ENCODE measurements at regions not wholly inside any gene's neighbourhood (a gene's known extent, or its start where the extent isn't known, plus 50 kb on each side); places are given as distances from the start of the nearest gene placed in this dataset.
"Not testable (repeated sequence)": the region's sequence is repeated elsewhere in the genome, so short reads cannot be mapped to it uniquely, and the experiment has no call there.

GRCh38 chr6:27770724-27771123 lies 141.5 kb downstream of the OR2B2 start:
- DNase-seq, result no peak

GRCh38 chr6:27768556-27768955 lies 143.6 kb downstream of the OR2B2 start:
- DNase-seq, result no peak

GRCh38 chr6:27767851-27768250 lies 144.3 kb downstream of the OR2B2 start:
- DNase-seq, result no peak

DNA sequence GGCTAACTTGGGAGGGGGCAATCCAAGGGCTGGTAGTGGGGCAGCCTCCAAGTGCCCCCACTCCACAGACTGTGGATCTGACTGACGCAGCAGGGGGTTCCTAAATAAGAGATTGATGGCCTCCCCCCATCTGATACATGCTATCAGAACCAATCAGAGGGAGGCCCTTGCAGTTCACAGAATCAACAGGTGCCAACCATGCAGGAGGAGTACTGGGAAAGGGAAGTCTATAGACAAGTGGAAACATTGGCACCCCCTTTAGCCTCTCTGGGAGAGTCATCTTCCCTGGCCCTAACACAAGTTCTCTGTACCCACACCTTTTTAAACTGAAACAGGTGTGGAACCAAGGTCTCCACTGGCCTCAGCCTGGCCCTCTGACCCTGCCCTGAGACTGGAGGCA lies 145.8 kb downstream of the OR2B2 start:
- no peak for DNase-seq

GRCh38 chr6:27765028-27765590 lies 147.1 kb downstream of the OR2B2 start:
- DNase-seq, result no peak

GRCh38 chr6:27761391-27761790 lies 150.8 kb downstream of the OR2B2 start:
- no peak for DNase-seq

DNA sequence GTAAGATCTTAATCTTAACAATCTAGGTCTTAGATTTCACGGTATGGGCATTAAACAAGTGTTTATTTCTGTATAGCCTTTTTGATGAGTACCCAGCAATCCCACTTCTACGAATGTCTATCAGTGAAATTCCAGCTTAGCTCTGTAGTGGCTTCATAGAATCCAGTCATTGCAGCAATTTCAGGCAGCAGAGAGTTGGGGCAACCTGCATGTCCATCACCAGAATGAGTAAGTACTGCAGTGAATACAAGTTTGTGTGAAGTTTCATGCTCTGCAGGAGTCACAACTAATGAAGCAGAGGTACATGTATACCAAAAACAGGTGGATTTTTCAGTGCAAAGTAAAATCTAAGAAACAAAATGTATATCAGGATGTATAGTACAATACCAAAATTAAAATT lies 151.7 kb downstream of the OR2B2 start:
- DNase-seq, result no peak

GRCh38 chr6:27759930-27760329 lies 152.3 kb downstream of the OR2B2 start:
- no peak for DNase-seq

DNA sequence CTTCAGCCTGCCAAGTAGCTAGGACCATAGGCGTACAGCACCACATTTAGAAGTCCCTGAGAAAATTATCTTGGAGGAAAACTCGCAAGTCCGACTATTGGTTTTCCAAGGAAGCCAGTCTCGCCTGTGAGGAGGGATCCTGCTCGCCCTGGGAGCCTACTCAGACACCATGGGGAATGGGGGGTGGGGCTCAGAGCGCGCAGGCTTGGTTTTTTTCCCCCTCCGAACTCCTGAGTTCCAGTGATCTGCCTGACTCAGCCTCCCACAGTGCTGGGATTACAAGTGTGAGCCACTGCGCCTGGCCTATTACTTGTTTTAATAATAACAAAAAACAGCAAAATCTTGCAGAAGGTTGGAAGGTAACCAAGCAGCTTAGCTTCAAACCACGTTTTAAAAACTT lies 153.7 kb downstream of the OR2B2 start:
- no peak for DNase-seq

DNA sequence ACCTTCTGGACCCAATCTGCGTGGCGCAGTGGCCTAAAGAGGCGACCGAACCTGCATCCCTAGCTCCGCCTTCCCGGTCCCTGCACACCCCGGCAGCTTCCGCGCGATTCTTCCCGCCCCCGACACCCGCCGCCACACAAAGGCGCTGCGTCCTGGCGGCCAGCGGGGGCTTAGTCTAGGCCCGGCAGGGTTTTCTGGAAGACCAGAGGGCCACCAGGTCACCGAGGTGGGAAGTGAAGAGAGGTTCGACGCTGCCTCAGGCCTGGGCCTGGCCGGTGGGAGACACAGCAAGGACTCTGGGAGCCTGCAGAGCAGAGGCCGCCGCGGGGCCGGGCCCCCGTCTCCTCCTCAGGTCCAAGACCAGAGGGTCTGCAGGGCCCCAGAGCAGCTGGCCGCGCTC lies 154.9 kb downstream of the OR2B2 start:
- DNase-seq, result no peak

DNA sequence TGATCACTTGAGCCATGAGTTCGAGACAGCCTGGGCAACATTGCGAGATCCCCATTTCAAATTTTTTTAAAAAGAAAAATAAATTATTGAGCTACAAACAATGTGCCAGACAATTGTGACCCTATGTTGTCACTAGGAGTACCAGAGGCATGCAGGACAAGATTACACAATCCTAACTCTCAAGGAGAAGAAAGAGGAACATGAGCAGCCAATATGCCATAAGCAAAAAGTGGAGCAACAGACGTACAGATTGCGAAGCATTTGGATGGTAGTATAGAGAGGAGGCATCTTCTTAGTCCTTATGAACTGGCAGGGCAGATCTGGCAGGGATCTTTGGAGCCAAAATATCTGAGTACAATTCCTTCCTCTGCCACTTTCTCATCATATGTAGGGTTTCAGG lies 156.4 kb downstream of the OR2B2 start:
- DNase-seq, result peak; percentile 6 to 76

- DNase-seq, result no peak
Observed at GRCh38 chr6:27754408-27754782, 157.8 kb downstream of the OR2B2 start.

DNA sequence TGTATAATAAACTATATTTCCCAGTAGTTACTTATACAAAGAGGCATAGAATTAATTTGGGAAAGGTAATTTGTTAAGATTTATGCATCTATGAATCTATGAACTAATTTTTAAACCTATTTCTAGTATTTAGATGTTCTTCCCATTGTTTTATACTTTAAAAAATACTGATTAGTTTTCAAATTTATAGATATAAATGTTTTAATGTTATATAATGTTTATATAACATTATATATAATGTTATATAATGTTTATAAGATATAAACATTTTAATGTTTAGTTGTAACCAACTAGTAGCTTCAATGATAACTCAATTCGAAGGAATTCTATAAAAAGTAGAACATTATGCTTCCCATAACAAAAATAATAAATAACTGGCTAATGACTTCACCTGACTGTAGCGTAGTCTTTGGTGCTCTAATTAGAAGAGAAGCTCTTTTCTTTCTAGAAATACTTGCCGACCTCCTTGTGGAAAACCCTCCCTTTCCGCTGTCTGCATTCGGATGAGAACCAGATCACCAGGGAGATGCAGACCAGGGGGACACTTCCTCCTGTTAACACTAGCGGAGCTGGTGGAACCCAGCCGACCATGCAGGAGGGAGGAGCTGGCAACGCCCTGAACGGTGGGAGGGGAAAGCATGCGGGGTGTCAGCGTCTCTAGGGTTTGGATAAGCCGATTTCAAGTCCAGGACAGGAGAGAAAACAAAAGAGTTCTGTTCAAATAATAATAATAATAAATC lies 158.4 kb downstream of the OR2B2 start:
- peak; percentile 11 to 66 for DNase-seq

GRCh38 chr6:27752038-27752885 lies 159.9 kb downstream of the OR2B2 start:
- DNase-seq, result peak; percentile 10 to 78

GRCh38 chr6:27748661-27749060 lies 163.5 kb downstream of the OR2B2 start:
- DNase-seq, result no peak

GRCh38 chr6:27747637-27748036 lies 164.6 kb downstream of the OR2B2 start:
- no peak for DNase-seq

GRCh38 chr6:27746860-27747259 lies 165.3 kb downstream of the OR2B2 start:
- DNase-seq, result not testable (repeated sequence)

GRCh38 chr6:27743787-27744186 lies 168.4 kb downstream of the OR2B2 start:
- DNase-seq, result no peak

DNA sequence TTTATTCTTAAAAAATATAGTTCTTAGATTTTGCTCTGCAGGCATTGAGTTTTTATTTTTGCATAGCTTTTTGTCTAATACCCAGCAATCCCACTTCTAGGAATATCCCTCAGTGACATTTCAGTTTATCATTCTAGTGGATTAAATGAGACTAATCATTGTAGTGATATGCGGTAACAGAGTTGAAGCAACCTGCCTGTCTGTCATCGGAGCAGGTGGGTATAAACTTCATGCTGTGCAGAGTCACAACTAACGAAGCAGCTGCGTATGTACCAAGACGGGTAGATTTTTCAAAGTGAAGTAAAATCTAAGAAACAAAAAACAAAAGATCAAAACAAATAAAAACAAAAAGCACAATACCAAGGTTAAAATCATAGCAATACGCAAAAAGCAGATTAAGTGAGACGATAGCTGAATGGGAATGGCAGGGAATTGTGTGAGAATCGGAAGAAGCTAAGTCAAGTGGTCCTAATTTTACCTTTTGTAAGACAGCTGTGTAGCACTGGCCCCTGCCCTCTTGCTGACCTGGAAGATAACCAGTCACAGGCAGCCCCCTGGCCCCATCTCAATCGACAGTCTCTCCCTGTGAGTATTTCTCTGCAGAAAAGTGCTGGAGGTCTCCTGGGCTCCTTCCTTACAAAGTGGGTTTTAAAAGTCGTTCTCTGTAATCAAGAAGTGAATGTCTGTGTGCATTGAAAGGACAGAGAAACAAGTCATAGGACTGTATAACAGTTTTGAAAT lies 169.2 kb downstream of the OR2B2 start:
- DNase-seq, result no peak

DNA sequence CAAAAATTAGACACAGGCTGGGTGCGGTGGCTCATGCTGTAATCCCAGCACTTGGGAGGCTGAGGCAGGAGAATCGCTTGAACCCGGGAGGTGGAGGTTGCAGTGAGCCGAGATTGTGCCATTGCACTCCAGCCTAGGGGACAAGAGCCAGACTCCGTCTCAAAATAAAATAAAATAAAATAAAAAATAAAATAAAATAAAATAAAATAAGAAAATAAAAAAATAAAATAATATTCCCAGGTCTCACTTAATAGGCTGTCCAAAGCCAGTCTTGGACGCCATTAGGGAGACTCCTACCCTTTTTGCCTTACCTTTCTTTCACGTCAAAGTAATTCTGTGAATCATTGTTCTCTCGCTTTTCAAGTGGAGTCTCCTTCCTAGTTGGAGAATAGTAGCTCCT lies 172.3 kb downstream of the OR2B2 start:
- DNase-seq, result not testable (repeated sequence)

DNA sequence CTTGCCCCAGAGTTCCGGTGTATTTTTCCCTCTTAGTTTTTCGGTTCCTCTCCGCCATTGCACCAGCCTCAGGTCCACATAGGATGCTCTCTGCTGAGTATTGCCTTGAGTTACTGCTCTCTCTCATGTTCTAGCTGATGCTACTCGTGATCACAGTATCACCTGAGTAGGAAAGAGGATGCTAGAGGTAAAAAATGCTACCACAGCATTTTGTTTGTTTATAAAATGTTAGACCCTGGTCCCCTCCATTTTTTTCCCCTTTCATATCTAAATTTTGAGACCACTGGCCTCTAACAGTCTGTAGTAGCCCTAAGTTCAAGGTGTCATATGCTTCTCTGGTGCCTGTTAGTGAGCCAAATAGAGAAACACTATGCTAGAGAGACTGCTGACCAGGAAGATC lies 175.5 kb downstream of the OR2B2 start:
- DNase-seq, result no peak

DNA sequence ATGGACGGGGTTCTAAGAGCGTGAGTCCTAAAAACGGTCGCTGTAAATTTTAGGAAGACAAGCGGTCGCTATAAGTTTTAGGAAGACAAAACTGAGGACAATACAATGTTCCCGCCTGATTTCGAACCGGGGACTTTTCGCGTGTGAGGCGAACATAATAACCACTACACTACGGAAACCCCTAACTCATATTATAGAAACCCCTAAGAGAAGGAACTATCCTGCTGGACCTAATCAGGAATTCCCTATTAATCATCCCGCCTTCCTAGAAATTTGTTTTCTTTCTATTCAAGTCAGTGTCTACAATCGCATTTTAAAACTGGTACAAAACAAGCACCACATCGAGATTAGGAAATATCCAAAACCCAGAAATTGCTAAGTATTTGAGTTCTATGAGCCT lies 183.8 kb downstream of the OR2B2 start:
- no peak for DNase-seq

DNA sequence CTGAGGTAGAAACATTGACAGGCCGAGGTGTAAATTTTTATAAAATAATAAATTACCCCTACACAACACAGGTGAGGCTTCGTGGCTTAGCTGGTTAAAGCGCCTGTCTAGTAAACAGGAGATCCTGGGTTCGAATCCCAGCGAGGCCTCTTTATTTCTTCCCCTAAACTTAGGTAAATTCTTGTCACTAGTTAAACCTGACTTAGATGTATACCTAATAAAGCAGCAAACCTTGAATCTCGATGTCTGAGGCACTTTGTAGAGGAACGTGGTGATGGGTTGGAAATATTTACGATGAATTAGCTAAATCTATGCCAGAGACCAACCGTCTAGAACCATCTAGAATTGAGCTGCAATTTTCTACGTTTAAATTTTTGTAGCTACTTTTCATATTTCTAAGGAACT lies 185.6 kb downstream of the OR2B2 start:
- no peak for DNase-seq

Measured in bone marrow (tissue), 2 donors.